ENCODE measurements at regions not wholly inside any gene's neighbourhood (a gene's known extent, or its start where the extent isn't known, plus 50 kb on each side); places are given as distances from the start of the nearest gene placed in this dataset.

DNA sequence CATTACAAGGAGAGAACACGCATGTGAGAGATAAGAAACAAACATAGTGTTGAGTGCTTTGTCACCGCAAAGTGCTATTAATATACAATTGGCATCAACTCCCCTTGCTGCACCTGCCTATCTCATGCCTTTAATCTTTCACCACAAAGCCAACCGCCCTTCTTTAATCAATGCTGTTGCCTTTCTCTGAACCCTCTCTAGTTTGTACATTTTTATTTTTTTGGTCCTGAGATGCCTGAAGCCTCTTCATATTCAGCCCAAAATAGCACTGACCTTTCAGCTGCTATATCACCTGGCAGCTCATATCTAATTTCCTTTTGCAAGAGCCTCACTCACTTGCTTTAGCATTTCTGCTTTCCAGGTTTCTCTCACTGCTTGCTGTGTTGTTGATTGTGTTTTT lies 504.7 kb downstream of the NUF2 start:
- intact Hi-C loops (cut with DNase I), result no loop called here
- no peak overlapping the region for H3K4me3 ChIP-seq
- DNase-seq (ENCODE audit: low spot score), result no peak
- no peaks in the 10 kb centered on the region for H3K4me1 ChIP-seq (replicated peaks)
- 78% methylated on average over 3 of the region's 3 CpGs for WGBS
- TF ChIP-seq, protein P1, sequence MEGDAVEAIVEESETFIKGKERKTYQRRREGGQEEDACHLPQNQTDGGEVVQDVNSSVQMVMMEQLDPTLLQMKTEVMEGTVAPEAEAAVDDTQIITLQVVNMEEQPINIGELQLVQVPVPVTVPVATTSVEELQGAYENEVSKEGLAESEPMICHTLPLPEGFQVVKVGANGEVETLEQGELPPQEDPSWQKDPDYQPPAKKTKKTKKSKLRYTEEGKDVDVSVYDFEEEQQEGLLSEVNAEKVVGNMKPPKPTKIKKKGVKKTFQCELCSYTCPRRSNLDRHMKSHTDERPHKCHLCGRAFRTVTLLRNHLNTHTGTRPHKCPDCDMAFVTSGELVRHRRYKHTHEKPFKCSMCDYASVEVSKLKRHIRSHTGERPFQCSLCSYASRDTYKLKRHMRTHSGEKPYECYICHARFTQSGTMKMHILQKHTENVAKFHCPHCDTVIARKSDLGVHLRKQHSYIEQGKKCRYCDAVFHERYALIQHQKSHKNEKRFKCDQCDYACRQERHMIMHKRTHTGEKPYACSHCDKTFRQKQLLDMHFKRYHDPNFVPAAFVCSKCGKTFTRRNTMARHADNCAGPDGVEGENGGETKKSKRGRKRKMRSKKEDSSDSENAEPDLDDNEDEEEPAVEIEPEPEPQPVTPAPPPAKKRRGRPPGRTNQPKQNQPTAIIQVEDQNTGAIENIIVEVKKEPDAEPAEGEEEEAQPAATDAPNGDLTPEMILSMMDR (IDR thresholded peaks at IDR 0.05), result no peak
- TF ChIP-seq POLR2AphosphoS5 (IDR thresholded peaks at IDR 0.05) (no peak), POLR2A (IDR thresholded peaks at IDR 0.05) (no peak)
- H3K9me3 ChIP-seq, result no peaks in the 10 kb centered on the region
- no peaks in the 10 kb centered on the region for H3K36me3 ChIP-seq
- H3K27ac ChIP-seq, result no peak overlapping the region
- H3K27me3 ChIP-seq (replicated peaks; ENCODE audit: insufficient read depth), result no peaks in the 10 kb centered on the region

DNA sequence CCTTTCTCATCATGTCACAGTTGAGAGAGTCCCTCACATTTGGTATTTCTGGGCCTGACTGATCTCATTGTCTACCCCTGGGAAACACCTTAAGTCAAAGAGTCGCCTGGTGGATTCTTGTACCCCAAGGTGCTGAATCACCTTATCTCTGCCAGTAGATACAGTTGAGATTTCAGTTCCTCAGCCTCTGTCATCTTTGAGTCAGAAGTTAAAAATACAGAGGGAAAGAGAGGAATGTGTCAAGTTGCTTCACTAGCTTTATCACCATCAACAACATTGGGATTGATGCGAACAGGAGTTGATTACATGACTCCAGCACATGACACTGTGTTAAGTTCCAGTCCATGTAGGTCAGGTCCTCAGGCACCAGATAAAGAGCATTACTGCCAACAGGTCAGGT lies 513.0 kb downstream of the NUF2 start:
- H3K9me3 ChIP-seq, result no peaks in the 10 kb centered on the region
- intact Hi-C loops (cut with DNase I), result no loop called here
- H3K4me3 ChIP-seq, result no peak overlapping the region
- DNase-seq (ENCODE audit: low spot score), result no peak
- WGBS, result 90% methylated on average over 2 of the region's 2 CpGs
- H3K27me3 ChIP-seq (replicated peaks; ENCODE audit: insufficient read depth), result no peaks in the 10 kb centered on the region
- no peak overlapping the region for H3K27ac ChIP-seq
- H3K36me3 ChIP-seq, result no peaks in the 10 kb centered on the region
- TF ChIP-seq POLR2AphosphoS5 (IDR thresholded peaks at IDR 0.05) (no peak), POLR2A (IDR thresholded peaks at IDR 0.05) (no peak)
- TF ChIP-seq, protein P1 (IDR thresholded peaks at IDR 0.05), result no peak
- H3K4me1 ChIP-seq (replicated peaks), result no peaks in the 10 kb centered on the region

DNA sequence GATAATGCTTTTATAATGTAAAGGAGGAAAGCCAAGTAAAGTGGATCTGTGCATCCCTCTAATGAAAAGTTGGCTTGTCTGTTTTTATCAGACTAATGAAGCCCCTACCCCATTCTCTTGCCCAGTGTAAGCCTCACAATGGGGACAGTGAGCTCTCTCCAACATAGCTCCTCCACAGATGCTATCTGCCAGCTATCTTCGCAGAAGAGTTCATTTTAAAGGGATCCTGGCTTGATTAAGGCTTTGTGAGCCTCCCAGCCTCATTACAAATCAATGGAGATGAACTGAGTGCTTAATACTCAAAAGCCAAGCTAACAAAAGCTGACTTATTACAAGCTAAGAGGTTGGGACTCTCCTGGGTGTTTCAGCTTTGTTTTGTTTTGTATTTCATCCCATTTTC lies 514.7 kb downstream of the NUF2 start:
- no peak overlapping the region for H3K27ac ChIP-seq
- TF ChIP-seq POLR2A (IDR thresholded peaks at IDR 0.05), result no peak
- no peak for TF ChIP-seq POLR2AphosphoS5 (IDR thresholded peaks at IDR 0.05)
- TF ChIP-seq, protein P1 (IDR thresholded peaks at IDR 0.05), result no peak
- H3K4me3 ChIP-seq, result no peak overlapping the region
- no peaks in the 10 kb centered on the region for H3K27me3 ChIP-seq (replicated peaks; ENCODE audit: insufficient read depth)
- H3K9me3 ChIP-seq, result no peaks in the 10 kb centered on the region
- no peaks in the 10 kb centered on the region for H3K36me3 ChIP-seq
- whole genome bisulfite sequencing, result 71% methylated on average over 1 of the region's 1 CpG
- no peak for DNase-seq (ENCODE audit: low spot score)
- H3K4me1 ChIP-seq (replicated peaks), result no peaks in the 10 kb centered on the region
- intact Hi-C loops (cut with DNase I), result no loop called here

DNA sequence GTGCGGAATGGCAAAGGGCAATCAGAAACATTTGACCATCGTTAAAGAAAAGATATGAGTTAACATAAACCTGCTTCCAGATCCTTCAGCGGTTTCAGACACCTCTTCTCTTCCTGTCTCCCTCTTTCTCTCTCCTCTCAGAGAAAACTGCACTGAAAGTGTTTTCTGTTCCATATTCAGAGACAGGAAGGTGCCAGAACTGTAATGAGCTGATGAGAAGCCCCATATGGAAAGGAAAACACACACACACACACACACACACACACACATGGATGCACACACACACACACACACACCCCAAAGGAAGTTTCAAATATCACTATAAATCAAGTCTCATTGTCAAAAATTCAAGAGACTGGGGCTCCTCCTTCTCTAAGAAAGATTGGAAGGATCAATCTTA lies 515.5 kb downstream of the NUF2 start:
- no peaks in the 10 kb centered on the region for H3K36me3 ChIP-seq
- H3K4me1 ChIP-seq (replicated peaks), result no peaks in the 10 kb centered on the region
- no peak overlapping the region for H3K27ac ChIP-seq
- intact Hi-C loops (cut with DNase I), result no loop called here
- 71% methylated on average over 3 of the region's 3 CpGs for WGBS
- no peaks in the 10 kb centered on the region for H3K9me3 ChIP-seq
- H3K27me3 ChIP-seq (replicated peaks; ENCODE audit: insufficient read depth), result no peaks in the 10 kb centered on the region
- TF ChIP-seq POLR2A (IDR thresholded peaks at IDR 0.05), result no peak
- TF ChIP-seq POLR2AphosphoS5 (IDR thresholded peaks at IDR 0.05), result no peak
- TF ChIP-seq, protein P1 (IDR thresholded peaks at IDR 0.05), result no peak
- no peak for DNase-seq (ENCODE audit: low spot score)
- H3K4me3 ChIP-seq, result no peak overlapping the region

DNA sequence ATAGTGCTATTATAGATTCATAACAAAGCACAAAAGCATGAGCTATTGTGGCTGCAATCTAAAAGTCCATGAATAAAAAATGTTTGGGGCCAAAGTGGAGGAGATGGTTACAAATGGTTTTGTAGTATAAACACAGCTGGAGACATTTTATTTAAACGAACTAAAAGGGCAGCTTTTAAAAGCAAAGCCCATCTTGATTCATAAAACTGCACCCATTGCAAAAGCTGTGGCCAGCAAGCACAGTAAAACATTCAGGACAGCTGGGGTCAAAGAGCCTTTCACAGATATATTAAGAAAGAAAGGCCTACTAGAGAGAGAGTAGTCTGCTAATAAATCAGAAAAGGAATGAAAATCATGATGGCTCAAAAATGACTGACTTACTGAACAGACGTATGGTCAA lies 520.8 kb downstream of the NUF2 start:
- Histone ChIP-seq H3K4me1 (replicated peaks) (no peaks in the 10 kb centered on the region), H3K27me3 (replicated peaks; ENCODE audit: insufficient read depth) (no peaks in the 10 kb centered on the region), H3K9me3 (no peaks in the 10 kb centered on the region), H3K4me3 (no peak overlapping the region), H3K36me3 (no peaks in the 10 kb centered on the region), H3K27ac (no peak overlapping the region)
- intact Hi-C loops (cut with DNase I), result no loop called here
- WGBS, result 47% methylated on average over 2 of the region's 2 CpGs
- TF ChIP-seq POLR2A (IDR thresholded peaks at IDR 0.05) (no peak), POLR2AphosphoS5 (IDR thresholded peaks at IDR 0.05) (no peak)
- TF ChIP-seq, protein P1 (IDR thresholded peaks at IDR 0.05), result no peak
- DNase-seq (ENCODE audit: low spot score), result no peak

All from prostate gland (tissue), 2 donors.